ENCODE measurements at regions not wholly inside any gene's neighbourhood (a gene's known extent, or its start where the extent isn't known, plus 50 kb on each side); places are given as distances from the start of the nearest gene placed in this dataset.
"Not testable (repeated sequence)": the region's sequence is repeated elsewhere in the genome, so short reads cannot be mapped to it uniquely, and the experiment has no call there.

DNA sequence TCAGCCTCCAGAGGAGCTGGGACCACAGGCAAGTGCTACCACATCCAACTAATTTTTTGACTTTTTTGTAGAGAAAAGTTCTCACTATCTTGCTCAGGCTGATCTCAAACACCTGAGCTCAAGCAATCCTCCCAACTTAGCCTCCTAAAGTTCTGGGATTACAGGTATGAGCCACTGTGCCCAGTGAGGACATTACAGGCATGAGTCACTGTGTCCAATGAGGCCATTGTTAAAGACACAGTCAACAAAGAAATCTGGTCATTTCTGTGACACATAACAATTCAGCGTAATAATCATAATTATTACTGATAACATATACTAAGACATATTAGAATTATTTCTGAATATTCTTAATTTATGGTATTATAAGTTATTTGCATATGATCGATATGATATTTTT is 463.4 kb upstream of the NDN start:
- DNase-seq (ENCODE audit: insufficient read length, low spot score) (no peak), FAIRE-seq (no peak)
- TF ChIP-seq, protein P1, sequence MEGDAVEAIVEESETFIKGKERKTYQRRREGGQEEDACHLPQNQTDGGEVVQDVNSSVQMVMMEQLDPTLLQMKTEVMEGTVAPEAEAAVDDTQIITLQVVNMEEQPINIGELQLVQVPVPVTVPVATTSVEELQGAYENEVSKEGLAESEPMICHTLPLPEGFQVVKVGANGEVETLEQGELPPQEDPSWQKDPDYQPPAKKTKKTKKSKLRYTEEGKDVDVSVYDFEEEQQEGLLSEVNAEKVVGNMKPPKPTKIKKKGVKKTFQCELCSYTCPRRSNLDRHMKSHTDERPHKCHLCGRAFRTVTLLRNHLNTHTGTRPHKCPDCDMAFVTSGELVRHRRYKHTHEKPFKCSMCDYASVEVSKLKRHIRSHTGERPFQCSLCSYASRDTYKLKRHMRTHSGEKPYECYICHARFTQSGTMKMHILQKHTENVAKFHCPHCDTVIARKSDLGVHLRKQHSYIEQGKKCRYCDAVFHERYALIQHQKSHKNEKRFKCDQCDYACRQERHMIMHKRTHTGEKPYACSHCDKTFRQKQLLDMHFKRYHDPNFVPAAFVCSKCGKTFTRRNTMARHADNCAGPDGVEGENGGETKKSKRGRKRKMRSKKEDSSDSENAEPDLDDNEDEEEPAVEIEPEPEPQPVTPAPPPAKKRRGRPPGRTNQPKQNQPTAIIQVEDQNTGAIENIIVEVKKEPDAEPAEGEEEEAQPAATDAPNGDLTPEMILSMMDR (IDR thresholded peaks at IDR 0.05; ENCODE audit: insufficient read depth, missing control alignments), result no peak

DNA sequence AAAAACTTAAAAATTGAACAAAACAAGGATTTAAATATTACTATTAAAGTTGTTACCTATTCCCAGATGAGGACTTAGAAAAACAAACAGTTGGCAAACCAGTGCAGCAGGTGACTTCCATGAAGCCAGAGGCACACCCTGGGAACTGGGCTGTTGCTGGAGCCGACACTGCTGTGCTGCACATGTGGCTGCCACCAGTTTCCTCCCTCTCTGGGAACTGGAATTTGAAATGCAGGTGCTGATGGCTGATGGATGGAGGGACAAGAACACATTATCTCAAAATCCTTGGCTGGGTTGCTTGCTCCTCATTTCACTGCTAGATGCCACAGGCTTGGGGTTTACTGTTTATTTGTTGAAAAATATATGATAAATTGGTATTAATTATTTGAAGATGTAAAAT is 471.2 kb upstream of the NDN start:
- not testable (repeated sequence) for FAIRE-seq; DNase-seq (ENCODE audit: insufficient read length, low spot score)

DNA sequence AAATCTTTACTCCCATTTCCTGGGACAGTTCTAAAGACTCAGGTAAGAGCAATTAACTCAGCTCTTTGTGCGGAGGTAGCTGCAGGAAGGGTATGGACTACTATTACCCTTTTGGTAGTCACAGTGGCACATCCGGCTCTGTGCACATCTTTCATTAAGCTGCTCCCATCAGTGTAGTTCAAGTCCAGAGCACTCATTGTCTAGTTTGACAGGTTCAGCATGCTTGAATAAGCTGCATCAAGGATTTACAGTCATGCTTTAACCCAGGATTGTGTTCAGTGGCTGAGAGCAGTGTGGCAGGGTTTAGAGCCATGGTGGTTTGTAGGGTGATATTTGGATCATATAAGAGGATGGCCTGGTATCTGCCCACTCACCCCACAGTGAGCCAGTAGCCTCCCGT is 478.4 kb upstream of the NDN start:
- FAIRE-seq; DNase-seq (ENCODE audit: insufficient read length, low spot score): not testable (repeated sequence)

DNA sequence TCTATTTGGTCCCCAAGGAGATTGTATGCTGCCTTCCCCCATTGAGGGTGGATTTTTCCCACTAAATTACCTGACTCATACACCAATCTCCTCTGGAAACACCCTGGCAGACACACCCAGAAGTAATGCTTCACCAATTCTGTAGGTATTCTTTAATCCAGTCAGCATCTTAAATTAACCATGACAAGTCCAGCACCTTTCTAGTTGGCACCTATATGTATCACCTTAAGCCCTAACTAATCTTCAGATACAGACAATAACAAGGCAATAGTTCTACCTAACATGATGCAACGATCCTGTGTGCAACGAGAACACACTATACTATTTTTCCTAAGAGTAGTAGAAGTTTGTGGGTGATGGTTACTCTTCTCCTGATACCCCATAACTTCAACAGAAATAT is 473.3 kb upstream of the NPAP1 start:
- not testable (repeated sequence) for FAIRE-seq; DNase-seq (ENCODE audit: insufficient read length, low spot score)

DNA sequence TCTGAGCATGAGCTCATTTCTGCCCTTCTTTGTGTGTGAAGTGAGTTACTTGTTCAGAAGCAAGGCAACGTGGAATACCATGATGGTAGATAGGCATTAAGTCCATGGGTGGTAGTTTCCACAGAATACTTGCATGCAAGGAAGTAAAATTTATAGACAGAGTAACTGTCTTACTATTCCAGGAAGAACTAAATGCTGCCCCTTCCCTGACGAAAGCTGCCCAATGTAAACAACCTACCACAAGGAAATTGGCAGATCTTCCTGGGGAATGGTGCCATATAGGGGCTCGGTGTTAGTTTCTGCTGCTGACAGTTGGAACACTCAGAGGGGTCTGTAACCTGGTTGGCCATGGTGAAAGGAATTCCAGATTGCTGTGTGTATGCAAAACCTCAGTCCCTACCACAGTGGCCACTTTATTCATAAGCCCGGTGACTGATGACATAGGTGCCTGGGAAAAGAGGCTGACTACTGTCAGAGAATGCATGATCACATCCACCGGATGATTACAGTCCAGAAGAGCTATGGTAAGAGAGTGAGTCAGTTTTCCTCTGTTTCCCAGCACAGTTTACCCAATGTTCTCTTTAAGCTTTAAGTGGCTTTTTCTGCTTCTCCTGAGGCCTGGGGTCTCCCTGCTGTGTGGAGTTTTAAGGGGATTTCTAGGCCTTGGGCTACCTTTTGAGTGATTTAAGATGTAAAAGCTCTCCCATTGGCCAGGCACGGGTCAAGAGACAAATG is 463.7 kb upstream of the NPAP1 start:
- not testable (repeated sequence) for DNase-seq (ENCODE audit: insufficient read length, low spot score); FAIRE-seq

DNA sequence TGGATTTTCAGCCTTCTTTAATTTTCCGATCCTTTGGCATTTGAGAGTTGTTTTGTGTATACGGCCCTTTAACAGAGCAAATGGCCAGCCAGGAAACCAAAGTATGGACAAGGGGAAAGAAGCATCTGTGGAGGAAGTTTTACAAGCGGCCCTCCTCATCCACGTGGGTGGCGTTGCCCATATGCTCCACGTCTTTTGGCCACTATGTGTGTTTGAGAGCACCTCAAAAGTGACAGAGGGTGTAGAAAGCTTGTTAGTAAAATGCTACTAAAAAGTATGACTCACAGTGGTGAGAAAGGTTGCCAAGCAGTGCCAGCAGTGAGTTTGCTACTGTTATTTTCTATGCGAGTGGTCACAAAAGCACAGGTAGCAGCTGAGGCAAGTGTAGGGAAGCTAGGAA is 451.8 kb upstream of the NPAP1 start:
- TF ChIP-seq, protein P1 (IDR thresholded peaks at IDR 0.05; ENCODE audit: insufficient read depth, missing control alignments), result no peak
- DNase-seq (ENCODE audit: insufficient read length, low spot score) (no peak), FAIRE-seq (no peak)

DNA sequence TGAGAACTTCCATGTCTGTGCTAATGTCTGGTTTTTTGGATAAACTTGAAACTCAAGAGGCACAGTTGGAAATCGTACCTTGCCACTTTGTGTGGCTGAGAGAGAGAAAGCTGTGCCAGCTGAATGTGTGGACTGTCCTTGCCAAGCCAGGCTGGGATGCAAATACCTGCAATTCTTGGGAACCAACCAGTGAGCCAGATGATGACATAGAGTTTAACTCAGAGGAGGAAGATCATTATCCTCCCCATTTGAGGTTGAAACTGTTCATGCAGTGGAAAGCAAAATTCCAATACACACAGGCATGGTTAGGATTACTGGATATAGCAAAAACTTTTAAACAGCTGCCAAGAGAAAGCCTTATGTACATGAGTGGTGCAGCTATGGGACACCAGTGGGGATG is 451.4 kb upstream of the NPAP1 start:
- no peak for FAIRE-seq
- no peak for DNase-seq (ENCODE audit: insufficient read length, low spot score)
- TF ChIP-seq, protein P1 (IDR thresholded peaks at IDR 0.05; ENCODE audit: insufficient read depth, missing control alignments), result no peak

DNA sequence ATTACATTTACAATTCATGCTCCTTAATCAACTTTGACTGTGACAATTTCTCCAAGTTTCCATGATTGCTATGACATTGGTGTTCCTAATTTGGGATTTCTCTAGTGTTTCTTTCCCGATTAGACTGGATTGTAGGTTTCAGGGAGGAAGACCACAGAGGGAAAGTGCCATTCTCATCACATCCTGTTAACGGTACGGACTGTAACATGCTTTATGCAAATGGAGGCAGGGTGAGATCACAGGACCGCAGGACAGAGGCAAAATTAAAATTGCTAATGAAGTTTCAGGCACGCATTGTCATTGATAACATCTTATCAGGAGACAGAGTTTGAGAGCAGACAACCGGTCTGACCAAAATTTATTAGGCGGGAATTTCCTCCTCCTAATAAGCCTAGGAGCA is 446.7 kb upstream of the NPAP1 start:
- not testable (repeated sequence) for FAIRE-seq

DNA sequence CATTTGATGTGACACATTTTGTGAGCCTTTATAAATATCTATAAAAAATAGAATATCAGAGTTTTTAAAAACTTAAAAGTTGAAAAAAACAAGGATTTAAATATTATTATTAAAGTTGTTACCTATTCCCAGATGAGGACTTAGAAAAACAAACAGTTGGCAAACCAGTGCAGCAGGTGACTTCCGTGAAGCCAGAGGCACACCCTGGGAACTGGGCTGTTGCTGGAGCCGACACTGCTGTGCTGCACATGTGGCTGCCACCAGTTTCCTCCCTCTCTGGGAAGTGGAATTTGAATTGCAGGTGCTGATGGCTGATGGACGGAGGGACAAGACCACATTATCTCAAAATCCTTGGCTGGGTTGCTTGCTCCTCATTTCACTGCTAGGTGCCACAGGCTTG is 442.4 kb upstream of the NPAP1 start:
- not testable (repeated sequence) for FAIRE-seq; DNase-seq (ENCODE audit: insufficient read length, low spot score)

More for the DNA sequence above, 446.7 kb upstream of the NPAP1 start:
- DNase-seq (ENCODE audit: insufficient read length, low spot score), result not testable (repeated sequence)

DNA sequence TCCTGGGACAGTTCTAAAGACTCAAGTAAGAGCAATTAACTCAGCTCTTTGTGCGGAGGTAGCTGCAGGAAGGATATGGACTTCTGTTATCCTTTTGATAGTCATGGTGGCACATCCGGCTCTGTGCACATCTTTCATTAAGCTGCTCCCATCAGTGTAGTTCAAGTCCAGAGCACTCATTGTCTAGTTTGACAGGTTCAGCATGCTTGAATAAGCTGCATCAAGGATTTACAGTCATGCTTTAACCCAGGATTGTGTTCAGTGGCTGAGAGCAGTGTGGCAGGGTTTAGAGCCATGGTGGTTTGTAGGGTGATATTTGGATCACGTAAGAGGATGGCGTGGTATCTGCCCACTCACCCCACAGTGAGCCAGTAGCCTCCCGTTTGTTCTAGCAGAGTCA is 435.0 kb upstream of the NPAP1 start:
- FAIRE-seq; DNase-seq (ENCODE audit: insufficient read length, low spot score): not testable (repeated sequence)

DNA sequence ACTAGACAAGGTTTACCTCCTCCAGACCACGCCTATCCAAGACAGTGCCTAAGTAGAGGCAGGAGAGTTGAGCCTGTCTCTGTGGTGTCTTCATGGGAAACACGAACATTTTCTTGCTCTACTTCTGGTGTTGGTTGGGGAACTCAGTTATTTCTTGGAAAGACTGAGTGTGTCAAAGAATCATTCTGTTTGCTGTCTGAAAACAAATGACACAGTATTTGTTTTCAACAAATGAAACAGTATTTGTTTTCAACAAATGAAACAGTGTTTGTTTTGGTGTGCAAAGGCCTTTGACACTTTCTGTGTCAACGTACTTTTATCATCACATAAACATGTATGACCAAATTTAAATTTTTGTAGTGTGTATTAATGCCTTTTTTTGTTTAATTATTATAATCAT is 416.5 kb upstream of the NPAP1 start:
- FAIRE-seq; DNase-seq (ENCODE audit: insufficient read length, low spot score): not testable (repeated sequence)

DNA sequence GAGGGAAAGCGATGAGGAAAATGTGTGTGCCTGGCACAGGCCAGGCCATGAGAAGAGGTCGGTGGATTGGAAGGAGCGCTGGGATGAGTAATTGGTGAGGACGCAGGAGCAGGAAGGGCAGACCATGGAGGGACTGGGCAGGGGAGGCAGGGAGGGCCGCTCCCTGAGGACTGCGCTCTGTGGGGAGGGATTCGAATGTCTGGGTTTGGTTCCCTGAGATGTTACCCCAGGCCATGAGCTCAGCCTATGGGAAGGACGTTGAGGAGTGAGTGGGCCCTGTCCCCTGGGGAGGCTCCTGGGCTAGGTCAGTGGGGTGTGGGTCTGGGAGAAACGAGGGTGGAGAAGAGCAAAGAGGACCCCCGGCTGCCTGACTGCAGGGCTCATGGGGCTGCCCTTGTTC is 415.2 kb upstream of the NPAP1 start:
- DNase-seq (ENCODE audit: insufficient read length, low spot score); FAIRE-seq: not testable (repeated sequence)

DNA sequence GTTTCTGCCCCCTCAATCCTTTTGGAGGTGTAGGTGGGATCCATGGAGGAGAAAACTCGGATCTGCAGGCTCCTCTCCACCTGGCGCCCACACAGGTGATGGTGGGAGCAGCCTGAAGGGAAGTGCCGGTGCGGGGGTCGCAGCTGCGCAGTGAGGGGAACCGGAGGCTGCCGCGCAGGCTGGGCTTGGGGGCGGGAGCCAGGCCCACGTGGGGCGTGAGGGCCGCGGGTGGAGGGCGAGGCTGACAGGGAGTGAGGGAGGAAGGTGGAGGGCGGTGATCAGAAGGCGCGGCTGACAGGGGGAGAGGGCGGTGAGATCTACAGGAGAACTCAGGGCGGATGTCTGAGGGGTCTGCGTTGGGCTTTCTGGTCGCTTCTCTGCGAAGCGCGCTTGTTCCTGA is 414.7 kb upstream of the NPAP1 start:
- DNase-seq (ENCODE audit: insufficient read length, low spot score); FAIRE-seq: not testable (repeated sequence)

DNA sequence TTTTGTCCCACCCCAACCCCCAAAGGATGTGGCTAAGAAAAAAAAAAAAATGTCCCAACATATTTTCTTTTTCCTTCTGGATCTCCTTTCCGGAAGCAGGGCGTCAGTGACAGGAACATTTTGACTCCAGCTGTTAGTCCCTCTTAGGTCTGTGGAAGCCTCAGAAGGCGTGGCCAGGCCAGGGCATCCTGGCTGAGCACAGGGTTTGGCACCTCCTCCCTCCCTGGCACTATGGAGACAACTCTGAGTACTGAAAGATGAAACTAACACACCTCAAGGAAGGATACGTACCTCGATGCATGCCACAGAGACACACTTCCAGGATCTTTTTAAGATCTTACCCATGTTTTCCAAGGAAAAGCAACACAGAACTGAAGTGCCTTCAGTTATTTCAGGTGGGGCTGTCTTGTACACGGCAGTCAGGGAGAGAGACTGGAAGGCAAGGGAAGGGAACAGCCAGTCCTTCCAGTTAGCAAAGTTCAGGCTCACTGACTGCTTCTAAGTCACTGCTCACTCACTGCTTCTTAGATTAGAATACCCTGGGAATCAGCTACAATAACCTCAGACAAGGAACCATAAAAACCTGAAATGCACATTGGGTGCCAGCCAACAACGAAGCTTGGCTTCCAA is 406.9 kb upstream of the NPAP1 start:
- not testable (repeated sequence) for FAIRE-seq; DNase-seq (ENCODE audit: insufficient read length, low spot score)

Measured in D721Med (cell line).